ENCODE measurements at regions not wholly inside any gene's neighbourhood (a gene's known extent, or its start where the extent isn't known, plus 50 kb on each side); places are given as distances from the start of the nearest gene placed in this dataset.

GRCh38 chr14:45868377-45868776, 615.4 kb upstream of the MIS18BP1 start:
- TF ChIP-seq CTCF (optimal IDR thresholded peaks at IDR 0.05 in 1 of 3, IDR thresholded peaks at IDR 0.05 in 1 of 3, conservative IDR thresholded peaks at IDR 0.05 in 1 of 3; ENCODE audit: extremely low read depth in 1 of 3, insufficient read depth in 2 of 3, low read length in 3 of 3): no peak
- TF ChIP-seq EZH2 (IDR thresholded peaks at IDR 0.05; ENCODE audit: low read length): no peak
